ENCODE measurements at regions not wholly inside any gene's neighbourhood (a gene's known extent, or its start where the extent isn't known, plus 50 kb on each side); places are given as distances from the start of the nearest gene placed in this dataset.
"Not testable (repeated sequence)": the region's sequence is repeated elsewhere in the genome, so short reads cannot be mapped to it uniquely, and the experiment has no call there.

DNA sequence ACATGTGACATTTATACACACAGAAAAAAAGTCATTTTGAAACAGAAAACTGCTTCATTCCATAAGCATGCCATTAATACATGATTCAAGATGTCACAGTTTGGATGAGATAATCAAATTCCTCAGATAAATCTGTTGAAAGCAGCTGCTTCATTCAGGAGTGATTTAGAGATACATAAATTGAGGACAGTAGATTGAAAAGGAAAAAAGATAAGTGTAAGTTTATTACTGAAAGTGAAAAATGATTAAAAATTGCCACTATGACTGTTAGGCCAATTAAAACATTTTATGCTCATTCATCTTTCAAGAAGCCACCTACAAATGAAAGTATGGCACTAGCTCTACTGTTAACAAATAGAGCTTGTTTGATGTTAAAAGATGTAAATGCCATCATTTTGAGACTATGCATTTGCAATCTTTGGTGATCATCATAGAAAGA, 136.9 kb upstream of the CDK6 start:
- peak; percentile 2 for DNase-seq (ENCODE audit: low spot score)

DNA sequence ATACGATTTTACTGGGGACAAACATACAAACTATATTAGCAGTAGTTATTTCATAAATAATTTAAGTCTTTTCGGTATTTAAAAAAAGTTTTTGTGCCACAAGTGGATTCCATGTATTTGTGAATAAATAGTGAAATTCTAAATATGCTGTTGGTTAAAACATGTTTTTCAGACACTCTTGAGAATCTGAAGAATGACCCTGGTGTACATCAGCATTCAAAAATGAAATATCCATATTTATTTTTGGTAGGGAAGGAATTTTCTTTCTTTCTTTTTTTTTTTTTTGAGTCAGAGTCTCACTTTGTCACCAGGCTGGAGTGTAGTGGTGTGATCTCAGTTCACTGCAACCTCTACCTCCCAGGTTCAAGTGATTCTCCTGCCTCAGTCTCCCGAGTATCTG, 136.1 kb upstream of the CDK6 start:
- DNase-seq (ENCODE audit: low spot score), result no peak

DNA sequence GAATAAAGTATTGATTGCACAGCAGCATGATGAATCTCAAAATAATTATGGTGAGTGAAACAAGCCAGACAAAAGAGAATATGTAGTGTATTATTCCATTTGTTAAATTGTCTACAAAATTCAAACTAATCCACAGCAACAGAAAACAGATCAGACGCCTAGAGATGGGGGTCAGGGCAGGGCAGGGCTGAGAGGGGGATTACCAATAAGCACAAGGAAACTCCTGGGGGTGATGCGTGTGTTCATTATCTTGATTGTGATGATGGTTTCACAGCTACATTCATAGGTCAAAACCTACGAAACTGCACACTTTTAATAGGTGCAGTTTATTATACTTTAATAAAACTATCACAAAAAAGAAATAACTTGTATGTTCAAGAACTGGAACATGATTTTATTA, 132.7 kb upstream of the CDK6 start:
- DNase-seq (ENCODE audit: low spot score), result no peak

DNA sequence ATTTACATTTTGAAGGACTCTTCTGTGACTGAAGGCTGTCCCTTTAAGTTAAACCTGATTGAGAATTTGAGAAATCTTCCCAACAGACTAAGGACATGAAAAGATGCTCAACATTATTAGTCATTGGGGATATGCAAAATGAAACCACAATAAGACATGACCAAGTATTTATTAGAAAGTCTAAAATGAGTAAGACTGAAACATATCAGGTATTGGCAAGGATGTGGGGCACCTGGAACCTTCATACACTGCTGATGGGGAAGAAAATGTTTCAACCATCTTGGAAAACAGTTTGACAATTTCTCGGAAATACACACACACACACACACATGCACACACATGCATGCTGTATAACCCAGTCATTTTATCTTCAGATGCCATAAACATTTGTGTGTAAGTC, 132.1 kb upstream of the CDK6 start:
- no peak for DNase-seq (ENCODE audit: low spot score)

DNA sequence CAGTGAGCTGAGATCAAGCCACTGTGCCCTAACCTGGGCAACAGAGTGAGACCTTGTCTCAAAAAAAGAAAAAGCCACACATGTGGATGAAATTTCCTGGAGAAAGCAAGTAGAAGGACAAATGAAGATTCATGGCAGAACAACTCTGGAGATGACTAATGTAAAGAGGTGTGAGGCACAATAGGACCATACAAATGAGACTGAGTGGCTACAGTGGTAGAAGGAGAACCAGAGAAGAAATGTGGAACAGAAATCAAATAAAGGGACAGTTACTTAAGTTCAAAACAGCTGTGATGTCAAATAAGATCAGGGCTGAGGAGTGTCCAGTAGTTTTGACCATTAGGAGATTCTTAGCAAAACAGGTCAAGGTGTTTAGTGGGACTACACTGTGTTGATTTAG, 130.9 kb upstream of the CDK6 start:
- DNase-seq (ENCODE audit: low spot score), result no peak

DNA sequence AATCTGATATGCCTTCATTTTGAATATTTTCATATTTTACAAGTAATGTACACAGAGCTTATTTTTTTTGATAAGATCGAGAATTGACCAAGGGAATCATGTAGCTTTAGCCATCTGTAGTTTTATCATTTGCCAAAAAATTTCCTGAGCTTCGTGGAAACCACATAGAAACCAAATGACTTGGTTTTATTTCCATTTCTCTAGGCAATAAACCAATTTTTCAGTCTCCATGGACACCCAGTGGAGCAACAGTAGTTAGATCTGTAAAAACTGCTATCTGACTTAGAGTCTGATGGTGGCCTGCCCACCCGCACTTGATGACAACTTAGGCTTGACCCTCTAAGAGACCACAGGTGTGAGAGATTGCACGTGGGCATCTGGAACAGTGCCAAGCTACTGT, 127.8 kb upstream of the CDK6 start:
- no peak for DNase-seq (ENCODE audit: low spot score)

DNA sequence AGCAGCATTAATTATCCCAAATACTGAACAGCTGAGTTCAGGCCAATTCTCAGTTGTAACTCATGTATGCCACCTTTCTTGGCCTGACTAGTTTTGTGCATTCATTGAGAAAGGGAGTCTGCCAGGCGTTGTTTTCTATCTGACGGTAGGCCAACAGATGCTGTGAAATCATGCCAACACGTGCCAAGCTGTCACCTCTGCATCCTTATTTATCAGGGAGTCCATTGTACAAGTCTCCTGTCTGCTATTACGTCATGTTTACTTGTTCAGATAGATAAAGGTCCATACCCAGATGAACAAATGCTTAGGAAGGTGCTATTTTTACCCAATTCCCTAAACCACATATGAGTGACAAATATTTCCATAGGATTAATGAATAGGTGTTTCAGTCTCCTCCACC, 127.2 kb upstream of the CDK6 start:
- no peak for DNase-seq (ENCODE audit: low spot score)

DNA sequence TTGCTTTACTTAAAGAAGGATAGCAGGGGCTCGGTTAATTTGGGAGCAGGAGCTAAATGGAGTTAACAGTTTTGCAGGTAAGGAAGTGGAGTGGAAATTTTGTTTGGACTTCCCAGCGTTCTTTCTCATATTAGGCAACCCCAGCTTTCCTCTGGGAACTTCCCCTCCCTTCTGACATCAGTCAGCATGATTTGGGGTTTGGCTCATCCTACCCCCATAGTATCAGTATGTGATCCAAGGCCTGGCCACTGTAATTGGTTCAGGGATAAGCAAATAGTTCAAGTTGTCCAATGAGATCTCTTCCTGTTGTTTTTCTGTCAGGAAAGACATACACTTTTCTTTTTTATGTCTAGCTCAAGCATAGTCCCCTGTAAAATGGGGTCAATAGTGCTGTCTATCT, 125.6 kb upstream of the CDK6 start:
- no peak for DNase-seq (ENCODE audit: low spot score)

DNA sequence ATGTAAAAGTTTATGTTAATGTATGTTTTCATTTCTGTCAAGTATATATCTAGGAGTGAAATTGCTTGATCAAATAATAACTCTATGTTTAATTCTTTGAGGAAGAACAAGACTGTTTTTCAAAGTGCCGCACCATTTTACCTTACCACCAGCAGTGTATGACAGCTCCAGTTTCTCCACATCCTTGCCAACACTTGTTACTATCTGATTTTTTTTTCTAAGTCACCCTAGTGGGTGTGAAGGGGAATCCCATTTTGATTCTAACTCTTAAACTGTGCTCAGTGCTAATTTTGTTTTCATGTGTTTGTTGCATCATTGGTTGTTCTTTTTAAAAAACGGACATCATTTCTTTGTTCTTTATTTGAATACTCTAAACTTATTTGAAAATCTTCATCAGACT, 120.2 kb upstream of the CDK6 start:
- DNase-seq (ENCODE audit: low spot score), result no peak

DNA sequence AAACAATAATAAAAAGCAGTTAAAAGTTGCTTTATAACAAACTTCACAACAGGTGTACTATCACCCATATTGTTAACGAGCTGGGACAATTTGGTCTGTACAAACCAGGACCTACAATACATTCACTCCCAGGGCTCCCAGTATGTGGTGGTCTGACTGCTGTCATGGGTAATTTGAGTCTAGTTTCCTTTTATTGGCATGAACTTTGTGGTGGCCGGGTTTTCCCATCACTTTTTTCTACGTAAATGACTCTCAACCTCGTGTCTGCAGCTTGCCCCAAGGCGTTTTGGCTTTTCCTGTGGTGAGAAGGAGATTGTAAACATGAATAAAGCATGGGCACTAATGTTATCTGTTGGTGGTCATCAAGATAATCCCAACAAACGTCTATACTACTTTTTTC, 118.7 kb upstream of the CDK6 start:
- DNase-seq (ENCODE audit: low spot score), result no peak

DNA sequence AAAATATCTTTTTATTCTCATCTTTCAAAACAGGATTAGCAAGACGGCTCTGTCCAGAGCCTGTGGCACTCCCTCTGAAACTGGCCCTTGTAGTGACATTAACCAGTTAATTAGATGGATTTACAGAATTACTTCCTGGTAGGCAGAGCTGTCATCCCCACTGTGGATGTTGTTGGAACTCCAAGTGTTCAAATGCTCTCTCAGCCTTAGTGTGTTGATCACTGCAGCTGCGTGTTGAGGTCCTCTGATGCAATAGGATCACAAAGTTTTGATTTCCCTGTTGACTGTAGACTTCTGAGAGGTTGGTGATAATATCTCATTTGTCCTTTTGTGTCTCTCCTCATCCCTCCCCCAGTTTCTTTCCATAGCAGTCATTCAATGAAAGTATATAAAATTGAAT, 117.3 kb upstream of the CDK6 start:
- peak; percentile 7 for DNase-seq (ENCODE audit: low spot score)

DNA sequence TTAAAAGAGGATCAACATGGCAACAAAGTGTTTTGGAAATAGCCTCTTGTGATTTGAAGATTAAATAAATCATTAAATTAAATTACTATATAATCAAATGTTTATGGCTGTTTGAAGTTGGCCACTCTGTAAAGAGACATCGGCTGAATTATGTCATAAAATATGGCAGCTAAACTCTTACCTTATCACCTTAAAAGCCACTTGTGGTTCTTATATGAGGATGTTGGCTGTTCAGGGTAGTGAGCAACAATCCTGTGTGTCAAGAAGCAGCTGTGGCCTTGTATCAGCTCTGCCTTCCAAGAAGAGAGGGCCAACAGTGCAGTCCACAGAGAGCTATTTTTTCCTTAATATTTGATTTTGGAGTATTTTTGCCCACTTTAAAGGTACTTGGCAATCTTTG, 113.4 kb upstream of the CDK6 start:
- no peak for DNase-seq (ENCODE audit: low spot score)

DNA sequence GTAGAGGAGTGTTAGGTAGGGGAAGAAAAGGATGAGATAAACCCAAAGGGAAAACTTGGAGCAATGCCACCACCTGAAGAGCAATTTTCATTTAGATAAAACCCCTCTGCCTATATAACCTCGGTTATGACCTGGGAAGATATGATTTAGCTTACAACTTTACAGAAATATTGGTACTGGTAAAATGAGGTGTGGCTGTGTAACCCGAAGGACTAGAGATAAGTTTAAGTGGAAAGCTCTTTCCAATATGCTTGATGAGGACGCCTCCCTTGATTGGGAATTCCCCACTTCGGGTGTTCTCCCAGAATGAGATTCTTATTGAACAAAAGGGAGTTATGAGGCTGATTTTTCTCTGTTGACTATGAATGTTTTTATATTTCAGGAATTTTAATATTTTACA, 109.5 kb upstream of the CDK6 start:
- no peak for DNase-seq (ENCODE audit: low spot score)

DNA sequence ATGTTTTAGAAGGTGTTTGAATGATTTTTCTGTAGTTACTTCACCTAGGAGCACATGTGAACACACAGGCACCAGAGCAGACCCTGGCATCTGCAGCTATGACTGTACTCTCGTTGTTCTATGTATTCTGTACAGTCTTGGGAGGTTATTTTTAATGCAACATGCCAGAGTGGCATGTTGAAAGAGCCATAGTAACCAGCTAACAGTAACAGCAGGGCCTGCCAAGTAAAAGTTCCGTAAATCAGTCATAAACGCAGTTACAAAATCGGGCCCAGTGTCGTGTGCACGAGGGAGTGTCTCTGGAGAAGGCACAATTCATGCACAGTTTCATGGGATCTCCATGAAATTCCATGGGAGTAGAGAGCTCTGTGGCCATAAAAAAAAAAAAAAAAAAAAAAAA, 108.3 kb upstream of the CDK6 start:
- peak; percentile 77 for DNase-seq (ENCODE audit: low spot score)

DNA sequence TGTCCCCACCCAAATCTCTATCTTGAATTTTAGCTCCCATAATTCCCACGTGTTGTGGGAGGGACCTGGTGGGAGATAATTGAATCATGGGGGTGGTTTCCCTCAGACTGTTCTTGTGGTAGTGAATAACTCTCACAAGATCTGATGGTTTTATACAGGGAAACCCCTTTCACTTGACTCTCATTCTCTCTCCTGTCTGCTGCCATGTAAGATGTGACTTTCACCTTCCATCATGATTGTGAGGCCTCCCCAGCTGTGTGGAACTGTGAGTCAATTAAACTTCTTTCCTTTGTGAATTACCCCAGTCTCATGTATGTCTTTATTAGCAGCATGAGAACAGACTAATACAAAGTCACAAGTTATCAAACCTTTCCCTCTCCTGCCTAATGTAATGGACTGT, 106.3 kb upstream of the CDK6 start:
- DNase-seq (ENCODE audit: low spot score), result not testable (repeated sequence)

DNA sequence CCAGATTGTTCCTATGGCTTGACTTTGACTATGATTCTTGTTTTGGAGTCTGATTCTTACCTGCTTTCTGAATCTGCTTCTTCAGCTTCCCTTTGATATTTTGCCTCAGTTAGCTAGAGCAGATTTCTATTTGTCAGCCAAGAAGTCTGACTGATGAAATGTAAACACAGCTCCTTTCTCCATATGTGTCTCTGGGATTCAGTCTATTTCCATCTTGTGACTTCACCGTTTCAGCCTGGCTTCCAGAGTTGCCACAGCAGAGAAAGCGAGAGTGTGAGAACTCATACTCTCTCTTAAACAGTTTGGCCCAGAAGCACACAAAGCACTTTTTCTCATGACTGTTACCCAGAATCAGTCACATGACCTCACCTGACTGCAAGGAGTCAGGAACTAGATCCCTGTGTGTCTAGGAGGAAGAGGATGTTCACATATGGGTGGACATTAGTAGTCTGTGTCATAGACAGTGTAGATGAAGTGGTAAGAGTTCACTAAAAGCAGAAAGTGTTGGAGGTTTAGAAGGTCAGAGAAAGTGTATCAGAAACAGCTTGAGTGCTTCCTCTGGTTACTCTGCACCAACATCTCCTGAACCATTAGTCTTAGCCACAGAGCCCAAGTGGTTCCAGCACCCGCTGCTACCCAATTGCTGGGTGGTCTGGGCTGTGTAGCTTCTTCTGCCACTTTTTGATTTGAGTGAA, 103.4 kb upstream of the CDK6 start:
- DNase-seq (ENCODE audit: low spot score), result no peak

DNA sequence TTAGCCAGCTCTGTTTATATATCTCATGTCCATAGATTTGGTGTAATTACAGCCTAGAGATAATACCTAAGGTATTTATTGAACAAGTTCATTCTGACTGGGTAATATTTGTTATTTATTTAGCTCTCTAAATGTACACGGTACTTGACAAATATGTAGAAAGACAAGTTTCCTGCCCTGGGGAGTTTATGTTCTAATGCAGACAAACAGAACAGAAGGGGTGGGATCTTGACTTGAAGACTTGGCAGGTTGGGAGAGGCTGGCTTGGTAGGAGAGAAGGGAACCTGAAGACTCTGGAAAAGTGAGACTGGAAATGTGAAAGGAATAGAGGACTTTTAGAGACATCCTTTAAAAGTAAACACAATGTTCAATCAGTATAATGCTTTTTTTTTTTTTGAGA, 97.7 kb upstream of the CDK6 start:
- peak; percentile 74 for DNase-seq (ENCODE audit: low spot score)

DNA sequence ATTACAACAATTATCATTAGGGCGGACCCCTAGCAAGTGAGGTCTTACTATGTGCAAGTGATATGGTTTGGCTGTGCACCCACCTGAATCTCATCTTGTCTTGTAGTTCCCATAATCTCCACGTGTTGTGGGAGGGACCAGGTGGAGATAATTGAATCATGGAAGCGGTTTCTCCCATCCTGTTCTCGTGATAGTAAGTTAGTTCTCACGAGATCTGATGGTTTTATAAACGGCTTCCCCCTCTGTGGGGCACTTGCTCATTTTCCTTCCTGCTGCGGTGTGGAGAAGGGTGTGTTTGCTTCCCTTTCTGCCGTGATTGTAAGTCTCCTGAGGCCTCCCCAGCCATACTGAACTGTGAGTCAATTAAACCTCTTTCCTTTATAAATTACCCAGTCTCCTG, 96.1 kb upstream of the CDK6 start:
- DNase-seq (ENCODE audit: low spot score), result no peak

DNA sequence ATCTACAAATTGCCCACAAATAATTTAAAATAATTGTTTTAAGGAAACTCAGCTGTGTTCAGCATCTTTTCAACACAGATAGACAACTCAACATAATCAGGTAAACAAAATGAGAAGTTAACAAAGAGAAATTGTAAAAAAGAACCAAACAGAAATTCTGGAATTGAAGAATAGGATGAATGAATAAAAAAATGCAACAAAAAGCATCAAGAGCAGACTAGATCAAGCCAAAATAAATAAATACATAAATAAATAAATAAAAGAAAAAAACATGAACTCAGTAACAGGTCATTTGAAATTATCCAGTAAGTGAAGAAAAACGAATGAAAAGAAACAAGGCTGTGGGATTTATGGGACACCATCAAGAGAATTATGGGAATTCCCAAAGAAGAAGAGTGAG, 94.0 kb upstream of the CDK6 start:
- no peak for DNase-seq (ENCODE audit: low spot score)

DNA sequence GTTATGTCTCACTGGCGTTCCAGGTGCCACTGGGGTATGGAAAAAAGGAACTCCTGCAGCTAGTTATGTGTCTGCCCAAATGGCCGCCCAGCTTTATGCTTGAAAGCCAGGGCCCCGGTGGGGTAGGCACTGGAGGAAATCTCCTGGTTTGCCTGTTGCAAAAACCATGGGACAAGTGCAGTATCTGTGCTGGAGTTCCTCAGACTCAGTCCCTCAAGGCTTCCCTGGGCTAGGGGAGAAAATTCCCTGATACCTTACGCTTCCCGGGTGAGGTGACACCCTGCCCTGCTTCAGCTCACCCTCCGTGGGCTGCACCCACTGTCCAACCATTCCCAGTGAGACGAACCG, 90.3 kb upstream of the CDK6 start:
- no peak for DNase-seq (ENCODE audit: low spot score)

DNA sequence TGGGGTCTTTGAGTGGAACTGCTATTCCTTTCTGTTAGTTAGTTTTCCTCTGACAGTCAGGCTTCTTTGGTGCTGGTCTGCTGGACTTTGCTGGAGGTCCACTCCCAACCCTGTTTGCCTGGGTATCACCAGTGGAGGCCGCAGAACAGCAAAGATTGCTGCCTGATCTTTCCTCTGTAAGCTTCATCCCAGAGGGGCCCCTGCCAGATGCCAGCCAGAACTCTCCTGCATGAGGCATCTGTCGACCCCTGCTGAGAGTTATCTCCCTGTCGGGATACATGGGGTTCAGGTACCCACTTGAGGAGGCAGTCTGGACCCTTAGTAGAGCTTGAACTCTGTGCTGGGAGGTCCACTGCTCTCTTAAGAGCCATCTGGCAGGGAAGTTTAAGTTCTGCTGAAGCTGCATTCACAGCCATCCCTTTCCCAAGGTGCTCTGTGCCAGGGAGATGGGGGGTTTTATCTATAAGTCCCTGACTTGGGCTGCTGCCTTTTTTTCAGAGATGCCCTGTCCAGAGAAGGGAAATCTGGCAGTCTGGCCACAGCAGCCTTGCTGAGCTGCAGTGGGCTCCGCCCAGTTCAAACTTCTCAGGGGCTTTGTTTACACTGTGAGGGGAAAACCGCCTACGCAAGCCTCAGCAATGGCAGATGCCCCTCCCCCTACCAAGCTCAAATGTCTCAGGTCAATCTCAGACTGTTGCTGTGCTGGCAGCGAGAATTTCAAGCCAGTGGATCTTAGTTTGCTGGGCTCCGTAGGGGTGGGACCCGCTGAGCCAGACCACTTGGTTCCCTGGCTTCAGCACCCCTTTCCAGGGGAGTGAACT, 89.7 kb upstream of the CDK6 start:
- DNase-seq (ENCODE audit: low spot score), result peak; percentile 7

DNA sequence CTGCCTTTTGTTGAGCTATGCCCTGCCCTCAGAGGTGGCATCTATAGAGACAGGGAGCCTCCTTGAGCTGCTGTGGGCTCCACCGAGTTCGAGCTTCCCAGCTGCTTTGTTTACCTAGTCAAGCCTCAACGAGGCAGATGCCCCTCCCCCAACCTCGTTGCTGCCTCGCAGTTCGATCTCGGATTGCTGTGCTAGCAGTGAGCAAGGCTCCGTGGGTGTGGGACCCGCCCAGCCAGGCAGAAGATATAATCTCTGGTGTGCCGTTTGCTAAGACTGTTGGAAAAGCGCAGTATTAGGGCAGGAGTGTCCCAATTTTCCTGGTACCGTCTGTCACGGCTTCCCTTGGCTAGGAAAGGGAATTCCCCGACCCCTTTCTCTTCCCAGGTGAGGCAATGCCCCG, 88.4 kb upstream of the CDK6 start:
- DNase-seq (ENCODE audit: low spot score), result no peak

DNA sequence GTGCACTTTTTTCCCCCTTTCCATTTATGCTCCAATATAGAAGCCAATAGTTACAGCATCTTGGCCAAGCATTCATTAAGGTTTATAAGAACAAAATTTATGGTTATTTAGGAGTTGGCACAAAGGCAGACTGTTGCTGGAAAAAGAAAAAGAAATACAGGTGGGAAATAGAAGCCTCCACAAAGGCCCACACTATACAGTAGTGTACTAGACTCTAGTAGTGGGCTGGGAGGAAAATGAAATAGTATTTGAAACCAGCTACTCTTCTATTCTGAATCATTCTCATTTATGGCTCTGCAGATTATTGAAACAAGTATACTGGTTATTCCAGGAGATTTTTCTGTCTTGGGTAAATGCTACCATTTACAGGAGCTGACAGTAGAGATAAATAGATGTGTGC, 80.9 kb upstream of the CDK6 start:
- no peak for DNase-seq (ENCODE audit: low spot score)
